K562 (cell line): ENCODE measurements at regions not wholly inside any gene's neighbourhood (a gene's known extent, or its start where the extent isn't known, plus 50 kb on each side); places are given as distances from the start of the nearest gene placed in this dataset.
A peak's percentile ranks its signal among the peaks of the same experiment; 100 is the strongest.

Experiments
- ATF4 ChIP-seq: fragments of 450-650 bp; formaldehyde crosslinking; IDR thresholded peaks from 2 replicates; pipeline ENCODE4 v1.4.0; 2022; ENCODE audit warnings: mild to moderate bottlenecking, moderate library complexity
- CLOCK ChIP-seq: fragments of 250-450 bp; sonication (Bioruptor Pico); IDR thresholded peaks from 2 replicates; pipeline ENCODE4 v1.4.0; 2020; ENCODE audit warnings: mild to moderate bottlenecking, moderate library complexity, borderline replicate concordance
- E2F3 ChIP-seq: fragments of 250-450 bp; sonication (Bioruptor Pico); IDR thresholded peaks from 2 replicates; pipeline ENCODE4 v1.4.0; 2020; ENCODE audit warnings: mild to moderate bottlenecking
- HDAC1 ChIP-seq, 2 experiments: fragments of 450-650 bp; IDR thresholded peaks; 2 replicates each; pipeline ENCODE4 v1.6.1; 2016 to 2017; ENCODE audit warnings: inconsistent platforms in 1 of 2, mild to moderate bottlenecking in 1 of 2, moderate library complexity in 1 of 2
- HDAC6 ChIP-seq: IDR thresholded peaks from 2 replicates; pipeline ENCODE4 v1.6.1; 2012; ENCODE audit warnings: low read depth, mild to moderate bottlenecking, control low read depth, inconsistent platforms, low read length, moderate library complexity
- L3MBTL2 ChIP-seq: fragments of 450-650 bp; IDR thresholded peaks from 2 replicates; pipeline ENCODE4 v1.6.1; 2016; ENCODE audit warnings: mild to moderate bottlenecking, moderate library complexity
- NELFE ChIP-seq: IDR thresholded peaks from 2 replicates; pipeline ENCODE4 v1.6.1; 2011; ENCODE audit warnings: mild to moderate bottlenecking; ENCODE audit not compliant: insufficient read depth, insufficient read length
- PATZ1 ChIP-seq: fragments of 250-450 bp; sonication (Bioruptor Pico); IDR thresholded peaks from 2 replicates; pipeline ENCODE4 v1.5.0; 2020; ENCODE audit warnings: mild to moderate bottlenecking, borderline replicate concordance
- PYGO2 ChIP-seq: fragments of 450-650 bp; IDR thresholded peaks from 2 replicates; pipeline ENCODE4 v1.6.1; 2016; ENCODE audit warnings: mild to moderate bottlenecking, missing genetic modification characterization, moderate library complexity, missing compliant biosample characterization
- TFE3 ChIP-seq: fragments of 450-650 bp; formaldehyde crosslinking; IDR thresholded peaks from 2 replicates; pipeline ENCODE4 v1.4.0; 2020; ENCODE audit warnings: mild to moderate bottlenecking, mixed read lengths
- ZBTB34 ChIP-seq: fragments of 250-450 bp; sonication (Bioruptor Pico); IDR thresholded peaks from 2 replicates; pipeline ENCODE4 v1.8.0; 2021; ENCODE audit warnings: mild to moderate bottlenecking, moderate library complexity
- ZBTB9 ChIP-seq: fragments of 450-650 bp; formaldehyde crosslinking; IDR thresholded peaks from 2 replicates; pipeline ENCODE4 v1.4.0; 2020; ENCODE audit warnings: mild to moderate bottlenecking, moderate library complexity
- ZNF121 ChIP-seq: sonication (generic); formaldehyde crosslinking; conservative IDR thresholded peaks from 2 replicates; pipeline ENCODE4 v1.8.0; 2022; ENCODE audit warnings: missing genetic modification reagents
- ZNF124 ChIP-seq: sonication (generic); formaldehyde crosslinking; IDR thresholded peaks from 2 replicates; pipeline ENCODE4 v1.8.1; 2022; ENCODE audit warnings: missing genetic modification reagents
- ZNF395 ChIP-seq: fragments of 200-800 bp; sonication (Bioruptor generic); IDR thresholded peaks from 2 replicates; pipeline ENCODE4 v1.6.1; 2017; ENCODE audit warnings: missing genetic modification characterization, missing compliant biosample characterization
- ZNF75A ChIP-seq: fragments of 450-650 bp; formaldehyde crosslinking; IDR thresholded peaks from 2 replicates; pipeline ENCODE4 v1.4.0; 2020; ENCODE audit warnings: mild to moderate bottlenecking
- ZNF830 ChIP-seq: fragments of 250-450 bp; sonication (Bioruptor Pico); IDR thresholded peaks from 2 replicates; pipeline ENCODE4 v1.5.0; 2021; ENCODE audit warnings: mild to moderate bottlenecking

GRCh38 chr7:25927626-25927978, 224.4 kb upstream of the NFE2L3 start (continued):
- peak; percentile 70 for TF ChIP-seq TFE3
- TF ChIP-seq CLOCK (CRISPR knock-in tag), result no peak
- no peak for TF ChIP-seq ZNF121
- no peak for TF ChIP-seq HDAC6
- 0 out of 2 replicates have a peak, but pooled peaks have one; percentile 65 for TF ChIP-seq ZNF830
- TF ChIP-seq ATF4 (CRISPR knock-in tag), result peak; percentile 63; the same call in 1 of the 2 replicates
- TF ChIP-seq NELFE, result no peak
- peak; percentile 21; the same call in 1 of the 2 replicates for TF ChIP-seq L3MBTL2
- peak; percentile 60; the same call in 1 of the 2 replicates for TF ChIP-seq ZNF75A
- peak; percentile 79; the same call in 1 of the 2 replicates for TF ChIP-seq ZNF395
- TF ChIP-seq ZNF124 (CRISPR knock-in tag), result no peak
- peak; percentile 88; the same call in 1 of the 2 replicates for TF ChIP-seq ZBTB9
- TF ChIP-seq PYGO2 (tag), result no peak; the same call in 1 of the 2 replicates
- peak; percentile 69; the same call in 1 of the 2 replicates for TF ChIP-seq E2F3 (CRISPR knock-in tag)
- no peak for TF ChIP-seq HDAC1 (IDR thresholded peaks at IDR 0.05)
- TF ChIP-seq ZBTB34 (CRISPR knock-in tag), result no peak
- TF ChIP-seq PATZ1, result peak; percentile 70; the same call in 1 of the 2 replicates
